ENCODE measurements at regions not wholly inside any gene's neighbourhood (a gene's known extent, or its start where the extent isn't known, plus 50 kb on each side); places are given as distances from the start of the nearest gene placed in this dataset.

DNA sequence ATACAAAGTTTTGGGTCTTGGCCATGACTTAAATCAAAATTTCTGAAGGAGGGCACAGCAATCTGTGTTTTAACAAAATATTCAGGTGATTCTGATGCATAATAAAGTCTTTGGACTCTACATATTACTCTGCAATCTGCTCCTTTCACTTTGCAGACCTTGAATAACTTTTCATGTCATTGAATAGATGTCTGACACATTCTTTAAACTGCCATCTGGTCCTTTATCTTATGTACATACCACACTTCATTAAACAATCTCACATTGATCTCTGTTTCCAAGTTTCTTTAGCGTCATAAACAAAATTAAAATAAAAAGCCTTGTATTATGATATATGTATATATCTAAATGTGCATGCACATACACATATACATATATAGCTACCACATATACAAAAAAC lies 831.2 kb downstream of the MAFB start:
- H2AFZ ChIP-seq (ENCODE audit: insufficient read depth, low read depth, low read length, poor library complexity, severe bottlenecking): no peak overlapping the region
- peaks cover 0 to 1% (median 1%) of the 10 kb centered on the region in 3 donors for H3K27me3 Mint-ChIP-seq (ENCODE audit: low read depth in 3 of 3)
- TF ChIP-seq CTCF (IDR thresholded peaks at IDR 0.05): no peak
- no peak overlapping the region for H3K27ac ChIP-seq (ENCODE audit: low read depth in 1 of 2, low read length in 2 of 2)
- no peak for DNase-seq
- H4K20me1 ChIP-seq (ENCODE audit: insufficient read depth, low read length): no peaks in the 10 kb centered on the region
- H3K4me3 ChIP-seq (replicated peaks in 1 of 3; ENCODE audit: low read depth in 2 of 3, low read length in 3 of 3): no peak overlapping the region
- no CpG with 5 or more reads among the region's 1 CpG for WGBS (ENCODE audit: insufficient coverage)
- H3K9me3 ChIP-seq (replicated peaks in 1 of 2; ENCODE audit: control insufficient read depth in 1 of 2, insufficient read depth in 1 of 2, low read length in 2 of 2): no peaks in the 10 kb centered on the region
- H3K79me2 ChIP-seq (ENCODE audit: insufficient read depth, low read length): no peaks in the 10 kb centered on the region
- H3K27me3 ChIP-seq (ENCODE audit: control insufficient read depth in 2 of 2, insufficient read depth in 2 of 2, low read length in 2 of 2): no peaks in the 10 kb centered on the region
- intact Hi-C loops (cut with micrococcal nuclease): no loop called here
- no peak overlapping the region for H3K4me3 Mint-ChIP-seq
- H3K9me3 Mint-ChIP-seq: no peaks in the 10 kb centered on the region
- H3K36me3 ChIP-seq (replicated peaks in 1 of 2; ENCODE audit: control insufficient read depth in 1 of 2, insufficient read depth in 2 of 2, low read length in 2 of 2): no peaks in the 10 kb centered on the region
- H3K4me1 Mint-ChIP-seq: no peaks in the 10 kb centered on the region
- H3K4me2 ChIP-seq (replicated peaks; ENCODE audit: extremely low read depth, low read length, poor library complexity, severe bottlenecking): no peak overlapping the region
- H3K4me1 ChIP-seq (ENCODE audit: control insufficient read depth in 1 of 2, insufficient read depth in 2 of 2, low read length in 2 of 2): no peaks in the 10 kb centered on the region
- H3K9ac ChIP-seq (ENCODE audit: insufficient read depth, low read length, poor library complexity, severe bottlenecking): no peak overlapping the region
- H3K36me3 Mint-ChIP-seq: no peaks in the 10 kb centered on the region
- no peak overlapping the region for H3K27ac Mint-ChIP-seq

- Histone ChIP-seq H3K4me2 (replicated peaks; ENCODE audit: extremely low read depth, low read length, poor library complexity, severe bottlenecking) (no peak overlapping the region), H2AFZ (ENCODE audit: insufficient read depth, low read depth, low read length, poor library complexity, severe bottlenecking) (no peak overlapping the region), H3K9ac (ENCODE audit: insufficient read depth, low read length, poor library complexity, severe bottlenecking) (no peak overlapping the region), H3K79me2 (ENCODE audit: insufficient read depth, low read length) (no peaks in the 10 kb centered on the region), H3K27ac (ENCODE audit: low read depth in 1 of 2, low read length in 2 of 2) (no peak overlapping the region), H3K4me3 (replicated peaks in 1 of 3; ENCODE audit: low read depth in 2 of 3, low read length in 3 of 3) (no peak overlapping the region), H3K36me3 (replicated peaks in 1 of 2; ENCODE audit: control insufficient read depth in 1 of 2, insufficient read depth in 2 of 2, low read length in 2 of 2) (no peaks in the 10 kb centered on the region), H3K9me3 (replicated peaks in 1 of 2; ENCODE audit: control insufficient read depth in 1 of 2, insufficient read depth in 1 of 2, low read length in 2 of 2) (no peaks in the 10 kb centered on the region), H4K20me1 (ENCODE audit: insufficient read depth, low read length) (no peaks in the 10 kb centered on the region), H3K27me3 (ENCODE audit: control insufficient read depth in 2 of 2, insufficient read depth in 2 of 2, low read length in 2 of 2) (no peaks in the 10 kb centered on the region), H3K4me1 (ENCODE audit: control insufficient read depth in 1 of 2, insufficient read depth in 2 of 2, low read length in 2 of 2) (no peaks in the 10 kb centered on the region)
- H3K9me3 Mint-ChIP-seq: no peaks in the 10 kb centered on the region
- peaks cover 0 to 1% (median 1%) of the 10 kb centered on the region in 3 donors for H3K27me3 Mint-ChIP-seq (ENCODE audit: low read depth in 3 of 3)
- intact Hi-C loops (cut with micrococcal nuclease): no loop called here
- no peak overlapping the region for H3K27ac Mint-ChIP-seq
- no CpG with 5 or more reads among the region's 1 CpG for WGBS (ENCODE audit: insufficient coverage)
- no peak for TF ChIP-seq CTCF (IDR thresholded peaks at IDR 0.05)
- no peak overlapping the region for H3K4me3 Mint-ChIP-seq
- DNase-seq: no peak
- H3K36me3 Mint-ChIP-seq: no peaks in the 10 kb centered on the region
- H3K4me1 Mint-ChIP-seq: no peaks in the 10 kb centered on the region
Observed at GRCh38 chr20:39857187-39857586, 831.8 kb downstream of the MAFB start.
